Retina (tissue), 1 donor: ENCODE measurements at regions not wholly inside any gene's neighbourhood (a gene's known extent, or its start where the extent isn't known, plus 50 kb on each side); places are given as distances from the start of the nearest gene placed in this dataset.

ENCODE experiments used
- DNase-seq: peaks from one replicate; pipeline ENCODE4 v3.0.0-alpha.2; 2016

GRCh38 chr6:82068721-82069120 lies 178.8 kb downstream of the IBTK start:
- no peak for DNase-seq

- DNase-seq, result no peak
Measured at GRCh38 chr6:82066991-82067411, 180.5 kb downstream of the IBTK start.

- no peak for DNase-seq
Measured at GRCh38 chr6:82066196-82066595, 181.3 kb downstream of the IBTK start.

GRCh38 chr6:82063574-82063973 lies 184.0 kb downstream of the IBTK start:
- no peak for DNase-seq

GRCh38 chr6:82062219-82062618 lies 185.3 kb downstream of the IBTK start:
- DNase-seq, result no peak

- no peak for DNase-seq
Measured at GRCh38 chr6:82057846-82058554, 189.5 kb downstream of the IBTK start.

- DNase-seq, result no peak
Measured at GRCh38 chr6:82056567-82056966, 191.0 kb downstream of the IBTK start.

- DNase-seq, result no peak
Measured at GRCh38 chr6:82045965-82046756, 201.4 kb downstream of the IBTK start.

GRCh38 chr6:82040405-82041221 lies 206.9 kb downstream of the IBTK start:
- DNase-seq, result peak; percentile 66

- no peak for DNase-seq
Measured at GRCh38 chr6:82038631-82039030, 208.9 kb downstream of the IBTK start.

GRCh38 chr6:82035526-82035925 lies 212.0 kb downstream of the IBTK start:
- no peak for DNase-seq

GRCh38 chr6:82033631-82034211 lies 213.8 kb downstream of the IBTK start:
- DNase-seq, result peak; percentile 8

GRCh38 chr6:82032444-82032843 lies 215.1 kb downstream of the IBTK start:
- DNase-seq, result no peak

- no peak for DNase-seq
Measured at GRCh38 chr6:82030761-82031503, 216.6 kb downstream of the IBTK start.

- DNase-seq, result no peak
Measured at GRCh38 chr6:82030301-82030700, 217.2 kb downstream of the IBTK start.

GRCh38 chr6:82025271-82025670 lies 222.3 kb downstream of the IBTK start:
- DNase-seq, result no peak

GRCh38 chr6:82022614-82023129 lies 224.9 kb downstream of the IBTK start:
- DNase-seq, result no peak

GRCh38 chr6:82017773-82018172 lies 229.8 kb downstream of the IBTK start:
- DNase-seq, result no peak

GRCh38 chr6:82017288-82017687 lies 230.3 kb downstream of the IBTK start:
- no peak for DNase-seq

GRCh38 chr6:82015526-82015925 lies 232.0 kb downstream of the IBTK start:
- DNase-seq, result no peak

GRCh38 chr6:82015043-82015442 lies 232.5 kb downstream of the IBTK start:
- no peak for DNase-seq
